ENCODE measurements at regions not wholly inside any gene's neighbourhood (a gene's known extent, or its start where the extent isn't known, plus 50 kb on each side); places are given as distances from the start of the nearest gene placed in this dataset.

- TF ChIP-seq EZH2phosphoT487 (IDR thresholded peaks at IDR 0.05; ENCODE audit: low read depth) (no peak), CTCF (IDR thresholded peaks at IDR 0.05; ENCODE audit: low read depth, low read length) (no peak)
- H3K9me3 ChIP-seq (ENCODE audit: insufficient read depth, low read length): no peaks in the 10 kb centered on the region
- H2AFZ ChIP-seq (ENCODE audit: low read depth, low read length): no peak overlapping the region
- no peaks in the 10 kb centered on the region for H3K79me2 ChIP-seq (ENCODE audit: low read length)
- no peak overlapping the region for H3K4me3 ChIP-seq (ENCODE audit: low read length)
- H3K4me1 ChIP-seq (ENCODE audit: low read length): no peaks in the 10 kb centered on the region
- no peak overlapping the region for H3K4me2 ChIP-seq (ENCODE audit: low read length)
- H3K27ac ChIP-seq (ENCODE audit: low read length): no peak overlapping the region
- H3K36me3 ChIP-seq (replicated peaks; ENCODE audit: low read depth, low read length): no peaks in the 10 kb centered on the region
- no peaks in the 10 kb centered on the region for H4K20me1 ChIP-seq (ENCODE audit: insufficient read depth, low read length)
- H3K27me3 ChIP-seq (ENCODE audit: low read depth, low read length): no peaks in the 10 kb centered on the region
- no peak overlapping the region for H3K9ac ChIP-seq (ENCODE audit: low read length)
Measured at GRCh38 chr18:73270920-73271634, 403.3 kb upstream of the NETO1 start.

- no peak for TF ChIP-seq CTCF (IDR thresholded peaks at IDR 0.05; ENCODE audit: low read depth, low read length)
- TF ChIP-seq EZH2phosphoT487 (IDR thresholded peaks at IDR 0.05; ENCODE audit: low read depth): no peak
- Histone ChIP-seq H3K9ac (ENCODE audit: low read length) (no peak overlapping the region), H3K36me3 (replicated peaks; ENCODE audit: low read depth, low read length) (no peaks in the 10 kb centered on the region), H4K20me1 (ENCODE audit: insufficient read depth, low read length) (no peaks in the 10 kb centered on the region), H3K27ac (ENCODE audit: low read length) (no peak overlapping the region), H3K4me2 (ENCODE audit: low read length) (no peak overlapping the region), H3K27me3 (ENCODE audit: low read depth, low read length) (no peaks in the 10 kb centered on the region), H3K4me3 (ENCODE audit: low read length) (no peak overlapping the region), H3K9me3 (ENCODE audit: insufficient read depth, low read length) (peaks cover 3% of the 10 kb centered on the region; the same call in 1 of the 2 replicates), H2AFZ (ENCODE audit: low read depth, low read length) (no peak overlapping the region), H3K4me1 (ENCODE audit: low read length) (no peaks in the 10 kb centered on the region), H3K79me2 (ENCODE audit: low read length) (no peaks in the 10 kb centered on the region)
Measured at GRCh38 chr18:73264562-73264921, 396.8 kb upstream of the NETO1 start.

- Histone ChIP-seq H4K20me1 (ENCODE audit: insufficient read depth, low read length) (no peaks in the 10 kb centered on the region), H3K27me3 (ENCODE audit: low read depth, low read length) (no peaks in the 10 kb centered on the region), H2AFZ (ENCODE audit: low read depth, low read length) (no peak overlapping the region), H3K36me3 (replicated peaks; ENCODE audit: low read depth, low read length) (no peaks in the 10 kb centered on the region), H3K4me3 (ENCODE audit: low read length) (no peak overlapping the region), H3K4me1 (ENCODE audit: low read length) (no peaks in the 10 kb centered on the region), H3K9ac (ENCODE audit: low read length) (no peak overlapping the region), H3K27ac (ENCODE audit: low read length) (no peak overlapping the region), H3K9me3 (ENCODE audit: insufficient read depth, low read length) (peaks cover 3% of the 10 kb centered on the region; the same call in 1 of the 2 replicates), H3K79me2 (ENCODE audit: low read length) (no peaks in the 10 kb centered on the region), H3K4me2 (ENCODE audit: low read length) (no peak overlapping the region)
- TF ChIP-seq EZH2phosphoT487 (IDR thresholded peaks at IDR 0.05; ENCODE audit: low read depth) (no peak), CTCF (IDR thresholded peaks at IDR 0.05; ENCODE audit: low read depth, low read length) (no peak)
Measured at GRCh38 chr18:73261923-73262322, 394.1 kb upstream of the NETO1 start.

GRCh38 chr18:73261243-73261642, 393.5 kb upstream of the NETO1 start:
- Histone ChIP-seq H3K9me3 (ENCODE audit: insufficient read depth, low read length) (peaks cover 5% of the 10 kb centered on the region; the same call in 1 of the 2 replicates), H3K27ac (ENCODE audit: low read length) (no peak overlapping the region), H3K36me3 (replicated peaks; ENCODE audit: low read depth, low read length) (no peaks in the 10 kb centered on the region), H3K27me3 (ENCODE audit: low read depth, low read length) (no peaks in the 10 kb centered on the region), H3K9ac (ENCODE audit: low read length) (no peak overlapping the region), H3K4me3 (ENCODE audit: low read length) (no peak overlapping the region), H2AFZ (ENCODE audit: low read depth, low read length) (no peak overlapping the region), H3K4me1 (ENCODE audit: low read length) (no peaks in the 10 kb centered on the region), H3K4me2 (ENCODE audit: low read length) (no peak overlapping the region), H4K20me1 (ENCODE audit: insufficient read depth, low read length) (no peaks in the 10 kb centered on the region), H3K79me2 (ENCODE audit: low read length) (no peaks in the 10 kb centered on the region)
- TF ChIP-seq CTCF (IDR thresholded peaks at IDR 0.05; ENCODE audit: low read depth, low read length) (no peak), EZH2phosphoT487 (IDR thresholded peaks at IDR 0.05; ENCODE audit: low read depth) (no peak)

Data from OCI-LY3 (cell line).